ENCODE measurements at regions not wholly inside any gene's neighbourhood (a gene's known extent, or its start where the extent isn't known, plus 50 kb on each side); places are given as distances from the start of the nearest gene placed in this dataset.

GRCh38 chr13:73898276-73898675 lies 235.9 kb downstream of the KLF12 start:
- no peaks in the 10 kb centered on the region for H3K27me3 ChIP-seq (ENCODE audit: control insufficient read depth, insufficient read depth, low read length)
- no peak overlapping the region for H3K9ac ChIP-seq
- no peak for TF ChIP-seq CTCF (IDR thresholded peaks at IDR 0.05)
- no peak overlapping the region for H2AFZ ChIP-seq
- H3K4me1 ChIP-seq, result no peaks in the 10 kb centered on the region
- H3K4me2 ChIP-seq (ENCODE audit: low read length), result no peak overlapping the region
- no peak overlapping the region for H3K4me3 ChIP-seq (ENCODE audit: low read depth, low read length)
- no peaks in the 10 kb centered on the region for H3K9me3 ChIP-seq (ENCODE audit: control insufficient read depth, low read length)
- no peaks in the 10 kb centered on the region for H3K36me3 ChIP-seq (ENCODE audit: control insufficient read depth, insufficient read depth, low read length)
- no peaks in the 10 kb centered on the region for H3K79me2 ChIP-seq
- no peak overlapping the region for H3K27ac ChIP-seq

- no peak overlapping the region for H2AFZ ChIP-seq
- no peaks in the 10 kb centered on the region for H3K27me3 ChIP-seq (ENCODE audit: control insufficient read depth, insufficient read depth, low read length)
- H3K27ac ChIP-seq, result no peak overlapping the region
- no peak overlapping the region for H3K9ac ChIP-seq
- no peaks in the 10 kb centered on the region for H3K79me2 ChIP-seq
- no peaks in the 10 kb centered on the region for H3K4me1 ChIP-seq
- H3K4me3 ChIP-seq (ENCODE audit: low read depth, low read length), result no peak overlapping the region
- no peaks in the 10 kb centered on the region for H3K36me3 ChIP-seq (ENCODE audit: control insufficient read depth, insufficient read depth, low read length)
- H3K9me3 ChIP-seq (ENCODE audit: control insufficient read depth, low read length), result no peaks in the 10 kb centered on the region
- H3K4me2 ChIP-seq (ENCODE audit: low read length), result no peak overlapping the region
- no peak for TF ChIP-seq CTCF (IDR thresholded peaks at IDR 0.05)
These were observed 239.1 kb downstream of the KLF12 start for GRCh38 chr13:73894995-73895571.

GRCh38 chr13:73893833-73894232 lies 240.4 kb downstream of the KLF12 start:
- H3K27ac ChIP-seq, result no peak overlapping the region
- H3K79me2 ChIP-seq, result no peaks in the 10 kb centered on the region
- no peak overlapping the region for H2AFZ ChIP-seq
- H3K4me3 ChIP-seq (ENCODE audit: low read depth, low read length), result no peak overlapping the region
- TF ChIP-seq CTCF (IDR thresholded peaks at IDR 0.05), result no peak
- no peaks in the 10 kb centered on the region for H3K4me1 ChIP-seq
- H3K9ac ChIP-seq, result no peak overlapping the region
- no peaks in the 10 kb centered on the region for H3K9me3 ChIP-seq (ENCODE audit: control insufficient read depth, low read length)
- H3K27me3 ChIP-seq (ENCODE audit: control insufficient read depth, insufficient read depth, low read length), result no peaks in the 10 kb centered on the region
- H3K4me2 ChIP-seq (ENCODE audit: low read length), result no peak overlapping the region
- no peaks in the 10 kb centered on the region for H3K36me3 ChIP-seq (ENCODE audit: control insufficient read depth, insufficient read depth, low read length)

GRCh38 chr13:73891805-73892204 lies 242.4 kb downstream of the KLF12 start:
- Histone ChIP-seq H3K9me3 (ENCODE audit: control insufficient read depth, low read length) (no peaks in the 10 kb centered on the region), H2AFZ (no peak overlapping the region), H3K36me3 (ENCODE audit: control insufficient read depth, insufficient read depth, low read length) (no peaks in the 10 kb centered on the region), H3K9ac (no peak overlapping the region), H3K27ac (no peak overlapping the region), H3K4me3 (ENCODE audit: low read depth, low read length) (no peak overlapping the region), H3K4me1 (no peaks in the 10 kb centered on the region), H3K4me2 (ENCODE audit: low read length) (no peak overlapping the region), H3K79me2 (no peaks in the 10 kb centered on the region), H3K27me3 (ENCODE audit: control insufficient read depth, insufficient read depth, low read length) (no peaks in the 10 kb centered on the region)
- no peak for TF ChIP-seq CTCF (IDR thresholded peaks at IDR 0.05)

- Histone ChIP-seq H3K4me3 (ENCODE audit: low read depth, low read length) (no peak overlapping the region), H3K9me3 (ENCODE audit: control insufficient read depth, low read length) (no peaks in the 10 kb centered on the region), H3K79me2 (no peaks in the 10 kb centered on the region), H3K36me3 (ENCODE audit: control insufficient read depth, insufficient read depth, low read length) (no peaks in the 10 kb centered on the region), H3K27me3 (ENCODE audit: control insufficient read depth, insufficient read depth, low read length) (no peaks in the 10 kb centered on the region), H3K9ac (no peak overlapping the region), H3K4me2 (ENCODE audit: low read length) (no peak overlapping the region), H3K27ac (no peak overlapping the region), H3K4me1 (no peaks in the 10 kb centered on the region), H2AFZ (no peak overlapping the region)
- no peak for TF ChIP-seq CTCF (IDR thresholded peaks at IDR 0.05)
These were observed 251.0 kb downstream of the KLF12 start for GRCh38 chr13:73883162-73883561.
